Body of pancreas (tissue), 4 donors: ENCODE measurements at regions not wholly inside any gene's neighbourhood (a gene's known extent, or its start where the extent isn't known, plus 50 kb on each side); places are given as distances from the start of the nearest gene placed in this dataset.

Source experiments
- ATAC-seq: fragments of 150-250 bp; one replicate; pipeline ENCODE4 v1.9.1; 2016
- DNase-seq, 4 donors: peaks; one replicate each; pipeline ENCODE4 v3.0.0-alpha.2; 2019
- H3K27ac ChIP-seq, 4 donors: fragments of 200-600 bp; sonication (generic); 1 replicate in 3 of 4; 2 replicates in 1 of 4; pipeline versions ENCODE4 v1.5.1 to v1.6.1; 2016 to 2019; ENCODE audit warnings: mild to moderate bottlenecking in 1 of 4, mixed read lengths in 1 of 4, moderate library complexity in 1 of 4
- H3K27me3 ChIP-seq, 2 donors: fragments of 200-600 bp; sonication (generic); one replicate each; pipeline ENCODE4 v1.6.0; 2016; ENCODE audit warnings: mild to moderate bottlenecking in 1 of 2
- H3K36me3 ChIP-seq, 2 donors: fragments of 200-600 bp; sonication (generic); replicated peaks in 1 of 2; 2 replicates each; pipeline ENCODE4 v1.5.1; 2016; ENCODE audit warnings: low read depth in 2 of 2; ENCODE audit not compliant: insufficient read depth in 1 of 2
- H3K4me1 ChIP-seq: fragments of 200-600 bp; sonication (generic); one replicate; pipeline ENCODE4 v1.6.0; 2016
- H3K4me3 ChIP-seq, 2 donors: fragments of 200-600 bp; sonication (generic); 1 replicate in 1 of 2; 2 replicates in 1 of 2; pipeline ENCODE4 v1.5.1; 2016 to 2019
- H3K9me3 ChIP-seq, 3 donors: fragments of 200-600 bp; sonication (generic); 1 replicate in 2 of 3; 2 replicates in 1 of 3; pipeline ENCODE4 v1.5.1; 2016
- CTCF ChIP-seq, 7 experiments: fragments of 450-650 bp in 4 of 7; fragments of 200-600 bp in 3 of 7; sonication (generic) in 3 of 7; IDR thresholded peaks; one replicate each; pipeline ENCODE4 v1.5.1; 2016 to 2019; ENCODE audit warnings: antibody characterized with exemption in 7 of 7
- POLR2A ChIP-seq, 3 donors: fragments of 450-650 bp; IDR thresholded peaks; one replicate each; pipeline ENCODE4 v1.6.1; 2016; ENCODE audit warnings: antibody characterized with exemption in 3 of 3, mild to moderate bottlenecking in 2 of 3
- WGBS, 2 donors: methylation state at CpG; one replicate each; pipeline ENCODE4 v1.1.5; 2017; 5-methylcytosine and 5-hydroxymethylcytosine counted together
- intact Hi-C: fragments of 100-400 bp; cut with DNase I; formaldehyde crosslinking; loops from one replicate; pipeline ENCODE4 v1.15.1; 2023

GRCh38 chr17:77884019-77884418 is 74.5 kb upstream of the TNRC6C start:
- Histone ChIP-seq H3K4me1 (peaks cover 20% of the 10 kb centered on the region), H3K36me3 (no peaks in the 10 kb centered on the region), H3K4me3 (no peak overlapping the region), H3K27me3 (no peaks in the 10 kb centered on the region), H3K27ac (no peak overlapping the region), H3K9me3 (no peaks in the 10 kb centered on the region)
- ATAC-seq (no peak), DNase-seq (peak in 2 of 4 donors; percentile 31 to 34)
- TF ChIP-seq POLR2A (IDR thresholded peaks at IDR 0.05): no peak
- no peak for TF ChIP-seq CTCF (IDR thresholded peaks at IDR 0.05)
- intact Hi-C loops: no loop called here
- 31 to 51% methylated on average over 6 to 11 of the region's 11 CpGs for WGBS, 2 donors

- H3K4me1 ChIP-seq: peaks cover 20% of the 10 kb centered on the region
- H3K27me3 ChIP-seq: no peaks in the 10 kb centered on the region
- H3K27ac ChIP-seq: no peak overlapping the region
- ATAC-seq (no peak), DNase-seq (no peak)
- WGBS, 2 donors: 45 to 63% methylated on average over 2 of the region's 4 CpGs
- no peaks in the 10 kb centered on the region for H3K9me3 ChIP-seq
- no peak for TF ChIP-seq CTCF (IDR thresholded peaks at IDR 0.05)
- TF ChIP-seq POLR2A (IDR thresholded peaks at IDR 0.05): no peak
- H3K4me3 ChIP-seq: no peak overlapping the region
- H3K36me3 ChIP-seq: no peaks in the 10 kb centered on the region
- intact Hi-C loops: no loop called here
Observed at GRCh38 chr17:77884967-77885641, 73.4 kb upstream of the TNRC6C start.

- intact Hi-C loops: no loop called here
- Histone ChIP-seq H3K36me3 (no peaks in the 10 kb centered on the region), H3K4me3 (no peak overlapping the region), H3K9me3 (no peaks in the 10 kb centered on the region), H3K27ac (no peak overlapping the region), H3K27me3 (no peaks in the 10 kb centered on the region), H3K4me1 (peaks cover 20% of the 10 kb centered on the region)
- ATAC-seq (no peak), DNase-seq (no peak)
- TF ChIP-seq POLR2A (IDR thresholded peaks at IDR 0.05) (no peak), CTCF (IDR thresholded peaks at IDR 0.05) (no peak)
- WGBS, 2 donors: 68 to 71% methylated on average over 8 of the region's 8 CpGs
Observed at GRCh38 chr17:77885678-77886386, 72.7 kb upstream of the TNRC6C start.

- DNase-seq: peak in 1 of 4 donors; percentile 30
- H3K27ac ChIP-seq: no peak overlapping the region
Observed at GRCh38 chr17:77886387-77886728, 72.1 kb upstream of the TNRC6C start.

More at GRCh38 chr17:77886387-77886728, 72.1 kb upstream of the TNRC6C start:
- 51 to 66% methylated on average over 13 of the region's 13 CpGs for WGBS, 2 donors
- no peak for ATAC-seq
- TF ChIP-seq CTCF (IDR thresholded peaks at IDR 0.05): no peak
- TF ChIP-seq POLR2A (IDR thresholded peaks at IDR 0.05): no peak
- H3K4me1 ChIP-seq: peaks cover 17% of the 10 kb centered on the region
- intact Hi-C loops: no loop called here
- no peaks in the 10 kb centered on the region for H3K9me3 ChIP-seq
- no peak overlapping the region for H3K4me3 ChIP-seq
- no peaks in the 10 kb centered on the region for H3K36me3 ChIP-seq
- H3K27me3 ChIP-seq: no peaks in the 10 kb centered on the region
